22Rv1 (cell line): ENCODE measurements at regions not wholly inside any gene's neighbourhood (a gene's known extent, or its start where the extent isn't known, plus 50 kb on each side); places are given as distances from the start of the nearest gene placed in this dataset.

Source experiments
- ZFX ChIP-seq: fragments of 450-650 bp; IDR thresholded peaks from 2 replicates; pipeline ENCODE4 v1.6.1; 2017; ENCODE audit warnings: antibody characterized with exemption, borderline replicate concordance
- TF ChIP-seq, protein P1 (sequence below): fragments of 450-650 bp; IDR thresholded peaks from 2 replicates; pipeline ENCODE4 v1.5.1; 2017; ENCODE audit warnings: mild to moderate bottlenecking

DNA sequence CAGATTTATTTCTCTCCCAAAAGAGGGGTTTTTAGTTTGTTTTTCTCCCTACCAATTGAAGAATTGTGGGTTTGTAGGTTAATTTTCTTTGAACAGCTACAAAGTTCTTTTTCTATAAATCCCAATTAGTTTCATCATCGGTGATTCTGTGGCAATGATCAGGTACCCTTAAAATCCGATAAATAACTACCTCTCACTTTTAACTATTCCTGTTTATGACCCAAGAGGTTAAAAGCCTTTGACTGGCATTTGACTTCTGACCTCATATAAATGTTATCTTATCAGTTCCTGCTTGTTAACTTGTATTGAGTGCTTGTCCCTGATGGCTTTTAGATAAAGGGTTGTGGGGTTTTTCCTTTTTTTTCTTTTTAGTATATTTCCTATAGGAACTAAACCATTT lies 124.4 kb upstream of the TMEM161B start:
- TF ChIP-seq, protein P1, sequence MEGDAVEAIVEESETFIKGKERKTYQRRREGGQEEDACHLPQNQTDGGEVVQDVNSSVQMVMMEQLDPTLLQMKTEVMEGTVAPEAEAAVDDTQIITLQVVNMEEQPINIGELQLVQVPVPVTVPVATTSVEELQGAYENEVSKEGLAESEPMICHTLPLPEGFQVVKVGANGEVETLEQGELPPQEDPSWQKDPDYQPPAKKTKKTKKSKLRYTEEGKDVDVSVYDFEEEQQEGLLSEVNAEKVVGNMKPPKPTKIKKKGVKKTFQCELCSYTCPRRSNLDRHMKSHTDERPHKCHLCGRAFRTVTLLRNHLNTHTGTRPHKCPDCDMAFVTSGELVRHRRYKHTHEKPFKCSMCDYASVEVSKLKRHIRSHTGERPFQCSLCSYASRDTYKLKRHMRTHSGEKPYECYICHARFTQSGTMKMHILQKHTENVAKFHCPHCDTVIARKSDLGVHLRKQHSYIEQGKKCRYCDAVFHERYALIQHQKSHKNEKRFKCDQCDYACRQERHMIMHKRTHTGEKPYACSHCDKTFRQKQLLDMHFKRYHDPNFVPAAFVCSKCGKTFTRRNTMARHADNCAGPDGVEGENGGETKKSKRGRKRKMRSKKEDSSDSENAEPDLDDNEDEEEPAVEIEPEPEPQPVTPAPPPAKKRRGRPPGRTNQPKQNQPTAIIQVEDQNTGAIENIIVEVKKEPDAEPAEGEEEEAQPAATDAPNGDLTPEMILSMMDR = no peak
- no peak for TF ChIP-seq ZFX
